Activated CD8-positive, alpha-beta T cell treated with anti-CD3 and anti-CD28 coated beads for 36 hours (primary cell): ENCODE measurements at regions not wholly inside any gene's neighbourhood (a gene's known extent, or its start where the extent isn't known, plus 50 kb on each side); places are given as distances from the start of the nearest gene placed in this dataset.

Experiments
- ATAC-seq: fragments of 200-7000 bp; cut with Tn5 transposase; one replicate; pipeline ENCODE4 v1.10.0; 2021; ENCODE audit warnings: mild to moderate bottlenecking, moderate library complexity
- CTCF ChIA-PET: fragments of 350-600 bp; sonication (Branson Sonifier 250); formaldehyde crosslinking; loops from one replicate; lab custom pipeline; 2021; ENCODE audit warnings: antibody characterized with exemption; lab: Charles Lee
- POLR2A ChIA-PET: fragments of 350-600 bp; sonication (Branson Sonifier 250); formaldehyde crosslinking; loops from one replicate; lab custom pipeline; 2021; ENCODE audit warnings: antibody characterized with exemption; lab: Charles Lee
- DNase-seq: peaks from one replicate; pipeline ENCODE4 v3.0.0-alpha.2; 2020
- H3K27ac Mint-ChIP-seq: one replicate; pipeline ENCODE4 v1.8.0; 2021; ENCODE audit warnings: mild to moderate bottlenecking, mixed read lengths
- H3K27me3 Mint-ChIP-seq: one replicate; pipeline ENCODE4 v1.8.0; 2021; ENCODE audit warnings: mixed read lengths
- H3K36me3 Mint-ChIP-seq: one replicate; pipeline ENCODE4 v1.8.0; 2021; ENCODE audit warnings: low read depth, mixed read lengths
- H3K4me1 Mint-ChIP-seq: one replicate; pipeline ENCODE4 v1.8.0; 2021; ENCODE audit warnings: low read depth, mixed read lengths
- H3K4me3 Mint-ChIP-seq: one replicate; pipeline ENCODE4 v1.8.0; 2021; ENCODE audit warnings: mild to moderate bottlenecking, moderate library complexity, mixed read lengths
- H3K9me3 Mint-ChIP-seq: one replicate; pipeline ENCODE4 v1.8.0; 2021; ENCODE audit warnings: mixed read lengths
- intact Hi-C: fragments of 100-400 bp; cut with micrococcal nuclease; formaldehyde crosslinking; loops from one replicate; pipeline ENCODE4 v1.10.0; 2022
- TF ChIP-seq, protein P1 (sequence below): fragments of 200-600 bp; IDR thresholded peaks from one replicate; pipeline ENCODE4 v1.8.0; 2022; ENCODE audit warnings: antibody characterized with exemption, mild to moderate bottlenecking

DNA sequence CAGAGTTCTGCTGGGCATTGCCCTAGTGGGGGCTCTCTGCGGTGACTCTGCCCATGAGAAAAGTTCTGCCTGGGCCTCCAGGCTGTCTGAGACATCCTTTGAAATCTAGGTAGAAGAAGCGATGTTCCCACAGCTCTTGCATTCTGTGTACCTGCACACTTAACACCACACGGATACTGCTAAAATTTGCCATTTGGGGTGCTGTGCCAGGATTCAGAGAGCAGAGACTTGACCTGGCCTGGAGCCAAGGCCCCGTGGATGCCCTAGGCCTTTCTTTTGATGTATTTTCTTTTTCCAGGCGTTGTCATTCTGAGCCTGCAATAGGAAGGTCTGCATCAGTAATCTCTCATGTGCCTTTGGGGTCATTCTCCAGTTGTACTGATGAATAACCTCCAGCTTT is 89.3 kb upstream of the IL12B start:
- no peaks in the 10 kb centered on the region for H3K9me3 Mint-ChIP-seq
- no peak for DNase-seq
- intact Hi-C loops, result no loop called here

GRCh38 chr5:159420940-159421339 is 90.7 kb upstream of the IL12B start:
- Mint-ChIP-seq H3K9me3 (no peaks in the 10 kb centered on the region), H3K27me3 (no peaks in the 10 kb centered on the region), H3K4me1 (peaks cover 7% of the 10 kb centered on the region), H3K36me3 (no peaks in the 10 kb centered on the region), H3K4me3 (no peak overlapping the region), H3K27ac (no peak overlapping the region)
- no peak for ATAC-seq
- CTCF ChIA-PET, result no interaction called here
- DNase-seq, result no peak
- TF ChIP-seq, protein P1, sequence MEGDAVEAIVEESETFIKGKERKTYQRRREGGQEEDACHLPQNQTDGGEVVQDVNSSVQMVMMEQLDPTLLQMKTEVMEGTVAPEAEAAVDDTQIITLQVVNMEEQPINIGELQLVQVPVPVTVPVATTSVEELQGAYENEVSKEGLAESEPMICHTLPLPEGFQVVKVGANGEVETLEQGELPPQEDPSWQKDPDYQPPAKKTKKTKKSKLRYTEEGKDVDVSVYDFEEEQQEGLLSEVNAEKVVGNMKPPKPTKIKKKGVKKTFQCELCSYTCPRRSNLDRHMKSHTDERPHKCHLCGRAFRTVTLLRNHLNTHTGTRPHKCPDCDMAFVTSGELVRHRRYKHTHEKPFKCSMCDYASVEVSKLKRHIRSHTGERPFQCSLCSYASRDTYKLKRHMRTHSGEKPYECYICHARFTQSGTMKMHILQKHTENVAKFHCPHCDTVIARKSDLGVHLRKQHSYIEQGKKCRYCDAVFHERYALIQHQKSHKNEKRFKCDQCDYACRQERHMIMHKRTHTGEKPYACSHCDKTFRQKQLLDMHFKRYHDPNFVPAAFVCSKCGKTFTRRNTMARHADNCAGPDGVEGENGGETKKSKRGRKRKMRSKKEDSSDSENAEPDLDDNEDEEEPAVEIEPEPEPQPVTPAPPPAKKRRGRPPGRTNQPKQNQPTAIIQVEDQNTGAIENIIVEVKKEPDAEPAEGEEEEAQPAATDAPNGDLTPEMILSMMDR, result no peak
- intact Hi-C loops, result no loop called here
- POLR2A ChIA-PET, result no interaction called here

More for the DNA sequence above, 89.3 kb upstream of the IL12B start:
- no peak for ATAC-seq
- TF ChIP-seq, protein P1, result no peak
- no peak overlapping the region for H3K27ac Mint-ChIP-seq
- CTCF ChIA-PET, result interaction anchor here (0.7 kb wide), 1 partner anchor 263 kb away, joined by 3 read pairs; no protein-coding TSS in a partner anchor
- H3K36me3 Mint-ChIP-seq, result no peaks in the 10 kb centered on the region
- POLR2A ChIA-PET, result no interaction called here
- no peaks in the 10 kb centered on the region for H3K27me3 Mint-ChIP-seq
- no peak overlapping the region for H3K4me3 Mint-ChIP-seq
- no peaks in the 10 kb centered on the region for H3K4me1 Mint-ChIP-seq

DNA sequence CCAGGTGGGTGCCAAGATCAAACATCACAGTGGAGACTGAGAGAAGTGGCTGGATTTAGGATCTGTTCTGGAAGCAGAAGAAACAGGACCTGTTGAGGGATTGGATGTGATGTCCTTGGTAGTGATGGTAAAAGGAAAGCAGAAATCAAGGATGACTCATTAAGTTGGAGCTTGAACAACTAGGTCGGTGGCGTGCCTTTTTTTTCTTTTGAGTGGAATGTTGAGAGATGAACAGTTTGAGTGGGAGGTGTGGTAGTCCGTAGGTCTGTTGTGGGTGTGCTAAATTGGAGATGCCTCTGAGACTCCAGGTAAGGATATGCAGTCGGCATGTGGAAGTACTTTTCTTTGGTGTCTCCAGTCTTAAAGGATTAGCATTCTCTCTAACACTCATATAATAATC is 92.1 kb upstream of the IL12B start:
- no peak for ATAC-seq
- H3K4me1 Mint-ChIP-seq, result peaks cover 19% of the 10 kb centered on the region
- intact Hi-C loops, result no loop called here
- DNase-seq, result no peak
- ChIA-PET POLR2A (interaction anchor here (1.1 kb wide), 1 partner anchor 222 kb away, joined by 4 read pairs; no protein-coding TSS in a partner anchor), CTCF (no interaction called here)
- H3K4me3 Mint-ChIP-seq, result no peak overlapping the region
- H3K9me3 Mint-ChIP-seq, result no peaks in the 10 kb centered on the region
- H3K36me3 Mint-ChIP-seq, result no peaks in the 10 kb centered on the region
- H3K27me3 Mint-ChIP-seq, result no peaks in the 10 kb centered on the region
- TF ChIP-seq, protein P1, result no peak
- no peak overlapping the region for H3K27ac Mint-ChIP-seq

DNA sequence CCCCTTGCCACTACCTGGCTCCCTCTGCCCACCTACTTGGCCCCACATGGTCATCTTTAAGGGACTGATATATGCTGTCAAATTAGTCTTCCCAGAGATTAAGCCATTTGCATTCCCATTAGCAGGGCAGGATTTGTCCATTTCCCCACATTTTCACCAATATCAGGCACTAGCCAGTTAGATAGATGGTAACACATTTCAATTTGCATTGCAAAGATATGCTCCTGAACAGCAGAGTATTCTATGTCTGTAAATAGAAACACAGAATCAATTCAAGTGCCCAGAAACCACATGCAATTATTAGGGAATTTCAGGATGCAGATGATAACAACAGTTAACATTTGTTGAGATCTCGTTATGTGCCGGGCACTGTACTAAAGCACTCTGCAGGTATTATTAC is 92.6 kb upstream of the IL12B start:
- H3K27ac Mint-ChIP-seq, result no peak overlapping the region
- ChIA-PET POLR2A (no interaction called here), CTCF (no interaction called here)
- DNase-seq (no peak), ATAC-seq (no peak)
- peaks cover 25% of the 10 kb centered on the region for H3K4me1 Mint-ChIP-seq
- no peaks in the 10 kb centered on the region for H3K9me3 Mint-ChIP-seq
- intact Hi-C loops, result no loop called here
- TF ChIP-seq, protein P1, result no peak
- no peak overlapping the region for H3K4me3 Mint-ChIP-seq
- no peaks in the 10 kb centered on the region for H3K27me3 Mint-ChIP-seq
- no peaks in the 10 kb centered on the region for H3K36me3 Mint-ChIP-seq

DNA sequence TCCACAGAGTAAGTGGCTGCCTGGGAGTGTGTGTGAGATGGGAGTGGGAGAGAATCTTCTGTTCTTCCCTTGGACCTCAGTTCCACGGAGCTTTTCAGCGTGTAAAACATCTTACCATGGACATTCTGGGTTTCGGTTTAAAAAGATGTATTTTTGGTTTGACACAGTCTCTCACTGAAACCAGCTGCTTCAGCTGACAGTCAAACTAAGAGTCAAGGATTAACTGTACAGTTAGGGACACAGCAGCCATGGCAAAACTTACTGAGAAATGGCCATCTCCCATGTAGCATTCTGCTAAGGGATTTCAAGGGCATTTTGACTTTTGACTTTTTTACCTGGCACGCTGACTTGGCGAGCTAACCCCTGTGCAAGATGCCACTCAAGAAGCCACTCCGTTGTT is 93.8 kb upstream of the IL12B start:
- intact Hi-C loops, result no loop called here
- H3K27ac Mint-ChIP-seq, result no peak overlapping the region
- ChIA-PET CTCF (interaction anchor here (1.1 kb wide), 1 partner anchor 12 kb away, joined by 4 read pairs; no protein-coding TSS in a partner anchor), POLR2A (no interaction called here)
- peaks cover 27% of the 10 kb centered on the region for H3K4me1 Mint-ChIP-seq
- no peak for ATAC-seq
- no peaks in the 10 kb centered on the region for H3K36me3 Mint-ChIP-seq
- TF ChIP-seq, protein P1, result no peak
- no peak for DNase-seq
- no peaks in the 10 kb centered on the region for H3K9me3 Mint-ChIP-seq
- H3K27me3 Mint-ChIP-seq, result no peaks in the 10 kb centered on the region
- no peak overlapping the region for H3K4me3 Mint-ChIP-seq
